Raji (cell line): ENCODE measurements at regions not wholly inside any gene's neighbourhood (a gene's known extent, or its start where the extent isn't known, plus 50 kb on each side); places are given as distances from the start of the nearest gene placed in this dataset.

Source experiments
- POLR2A ChIP-seq: IDR thresholded peaks from 2 replicates; pipeline ENCODE4 v1.6.1; 2011; ENCODE audit warnings: low read depth, low read length, control low read depth; ENCODE audit not compliant: insufficient read depth

GRCh38 chr12:92294676-92295440, 149.2 kb upstream of the BTG1 start:
- no peak for TF ChIP-seq POLR2A

GRCh38 chr12:92292016-92292415, 146.4 kb upstream of the BTG1 start:
- TF ChIP-seq POLR2A, result no peak

- TF ChIP-seq POLR2A, result no peak
These were observed 145.2 kb upstream of the BTG1 start for GRCh38 chr12:92290886-92291285.

GRCh38 chr12:92290350-92290695, 144.7 kb upstream of the BTG1 start:
- no peak for TF ChIP-seq POLR2A

- no peak for TF ChIP-seq POLR2A
These were observed 144.1 kb upstream of the BTG1 start for GRCh38 chr12:92289629-92290349.

GRCh38 chr12:92288561-92288960, 142.9 kb upstream of the BTG1 start:
- TF ChIP-seq POLR2A, result no peak

- no peak for TF ChIP-seq POLR2A
These were observed 132.8 kb upstream of the BTG1 start for GRCh38 chr12:92278378-92278828.

- no peak for TF ChIP-seq POLR2A
These were observed 132.1 kb upstream of the BTG1 start for GRCh38 chr12:92277795-92278194.

GRCh38 chr12:92276276-92276675, 130.6 kb upstream of the BTG1 start:
- TF ChIP-seq POLR2A, result no peak

- no peak for TF ChIP-seq POLR2A
These were observed 130.0 kb upstream of the BTG1 start for GRCh38 chr12:92275443-92276154.

GRCh38 chr12:92273076-92273475, 127.4 kb upstream of the BTG1 start:
- no peak for TF ChIP-seq POLR2A

GRCh38 chr12:92272061-92272964, 126.7 kb upstream of the BTG1 start:
- TF ChIP-seq POLR2A, result no peak

GRCh38 chr12:92271341-92271740, 125.7 kb upstream of the BTG1 start:
- TF ChIP-seq POLR2A, result no peak

- no peak for TF ChIP-seq POLR2A
These were observed 124.9 kb upstream of the BTG1 start for GRCh38 chr12:92270521-92270920.

GRCh38 chr12:92268946-92269345, 123.3 kb upstream of the BTG1 start:
- no peak for TF ChIP-seq POLR2A
